ENCODE measurements at regions not wholly inside any gene's neighbourhood (a gene's known extent, or its start where the extent isn't known, plus 50 kb on each side); places are given as distances from the start of the nearest gene placed in this dataset.
"Not testable (repeated sequence)": the region's sequence is repeated elsewhere in the genome, so short reads cannot be mapped to it uniquely, and the experiment has no call there.

DNA sequence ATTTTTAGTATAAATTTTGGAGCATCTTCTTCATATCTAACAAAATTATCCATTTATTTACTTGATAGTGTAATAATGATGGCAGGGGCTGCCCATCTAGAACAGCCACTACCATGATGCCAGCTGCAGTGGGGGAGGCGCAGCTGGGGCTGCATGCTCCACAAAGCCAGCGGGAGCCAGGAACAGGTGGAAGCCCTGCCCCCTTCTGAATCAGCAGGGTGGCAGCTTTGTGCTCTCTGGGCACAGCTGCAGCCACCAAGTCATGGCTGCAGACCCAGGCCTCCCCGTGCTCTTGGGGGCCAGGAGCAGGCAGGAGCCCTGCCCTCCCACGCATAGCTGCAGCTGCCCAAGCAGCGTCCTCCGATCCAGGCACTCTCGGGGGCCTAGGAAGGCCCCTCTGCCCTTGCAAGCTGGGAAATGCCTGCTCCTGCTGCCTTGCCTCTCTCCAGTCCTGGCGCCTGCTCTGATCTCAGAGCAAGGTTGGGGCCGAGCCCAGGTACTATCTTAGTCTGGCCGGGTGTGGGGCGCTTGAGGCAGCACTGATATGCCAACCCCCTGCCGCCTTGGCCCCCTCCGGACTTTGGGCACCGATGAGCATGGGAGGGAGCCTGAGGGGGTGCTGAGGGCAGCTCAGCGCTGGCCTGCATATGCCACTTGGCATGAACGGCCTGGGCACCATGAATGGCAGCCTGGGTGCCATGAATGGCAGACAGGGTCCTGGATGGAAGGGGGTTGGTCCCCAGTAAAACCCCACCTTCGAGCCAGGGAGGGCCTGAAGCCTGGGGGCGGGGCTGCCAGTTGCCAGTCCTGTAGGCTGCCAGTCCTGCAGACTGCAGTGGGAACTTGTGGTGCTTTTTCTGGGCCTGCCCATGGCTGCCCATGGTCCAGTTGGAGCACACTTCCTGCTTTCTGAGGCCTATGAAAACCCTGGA, 1110.8 kb upstream of the POT1 start:
- intact Hi-C loops (cut with DNase I): no loop called here
- no peak for DNase-seq
- ATAC-seq (ENCODE audit: poor library complexity): no peak

DNA sequence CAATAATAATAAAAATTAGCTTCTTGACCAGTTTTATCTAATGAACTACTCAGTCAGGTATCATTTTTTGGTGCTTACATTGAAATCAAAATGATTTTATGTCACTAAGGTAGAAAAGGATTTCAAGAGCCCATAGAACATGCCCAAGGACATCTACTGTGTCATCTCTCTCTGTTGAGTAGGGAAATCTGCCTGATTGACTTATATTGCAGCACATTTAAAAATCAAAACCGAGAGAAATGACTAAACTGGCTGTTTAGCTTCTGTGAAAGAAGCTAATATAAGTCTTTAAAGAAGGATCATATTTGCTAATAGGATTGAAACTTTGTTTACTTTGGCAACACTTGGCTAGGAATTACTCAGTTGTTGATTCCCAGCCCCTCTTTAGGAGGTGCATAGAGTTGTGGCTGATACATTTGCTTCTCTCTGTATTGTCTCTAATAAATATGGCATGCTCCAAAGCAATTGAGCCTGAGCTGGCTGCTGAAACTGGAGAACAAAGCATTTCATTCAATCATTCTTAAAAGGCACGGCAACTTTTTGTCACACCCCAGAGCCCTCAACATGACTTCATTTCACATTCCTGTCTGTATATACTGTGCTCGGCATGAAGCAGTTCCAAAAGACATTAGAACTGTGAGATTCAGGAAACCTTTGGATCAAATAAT, 1096.9 kb upstream of the POT1 start:
- ATAC-seq (ENCODE audit: poor library complexity): no peak
- intact Hi-C loops (cut with DNase I): no loop called here

DNA sequence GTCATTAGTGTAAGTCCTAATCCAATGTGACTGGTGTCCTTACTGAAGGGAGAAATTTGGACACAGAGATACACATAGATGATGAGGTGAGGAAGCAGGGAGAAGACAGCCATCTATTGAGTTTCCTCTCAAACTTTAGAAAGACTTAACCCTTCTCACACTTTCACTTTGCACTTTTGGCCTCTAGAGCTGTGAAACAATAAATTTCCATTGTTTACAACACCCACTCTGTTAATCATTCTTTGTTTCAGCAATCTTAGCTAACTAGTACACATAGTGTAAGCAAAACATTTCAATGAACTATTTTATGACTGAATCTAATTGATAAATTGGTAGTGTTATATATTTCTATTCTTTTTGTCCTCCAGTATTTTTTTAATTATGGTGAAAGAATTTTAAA, 1092.8 kb upstream of the POT1 start:
- intact Hi-C loops (cut with DNase I): no loop called here
- ATAC-seq (ENCODE audit: poor library complexity) (no peak), DNase-seq (no peak)

More for the DNA sequence above, 1096.9 kb upstream of the POT1 start:
- no peak for DNase-seq

DNA sequence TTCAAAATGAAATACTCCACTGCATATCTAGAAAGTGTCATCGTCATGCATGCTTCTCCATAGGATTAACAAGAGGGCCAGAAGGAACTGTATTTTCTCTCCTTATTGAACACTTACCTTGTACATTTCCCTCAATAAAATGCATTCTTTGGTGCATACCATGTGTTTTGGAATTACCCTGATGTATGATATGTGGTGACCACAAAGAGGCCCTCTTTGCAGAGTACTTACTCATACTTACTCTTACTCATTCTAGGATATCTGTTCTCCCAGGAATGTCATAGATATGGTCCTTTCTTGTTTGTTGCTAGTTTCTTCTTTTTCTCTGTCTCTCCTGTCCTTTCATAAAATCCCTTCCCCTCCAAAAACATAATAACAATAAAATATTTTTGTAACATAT, 1087.1 kb upstream of the POT1 start:
- intact Hi-C loops (cut with DNase I): no loop called here
- DNase-seq: no peak
- ATAC-seq (ENCODE audit: poor library complexity): no peak

DNA sequence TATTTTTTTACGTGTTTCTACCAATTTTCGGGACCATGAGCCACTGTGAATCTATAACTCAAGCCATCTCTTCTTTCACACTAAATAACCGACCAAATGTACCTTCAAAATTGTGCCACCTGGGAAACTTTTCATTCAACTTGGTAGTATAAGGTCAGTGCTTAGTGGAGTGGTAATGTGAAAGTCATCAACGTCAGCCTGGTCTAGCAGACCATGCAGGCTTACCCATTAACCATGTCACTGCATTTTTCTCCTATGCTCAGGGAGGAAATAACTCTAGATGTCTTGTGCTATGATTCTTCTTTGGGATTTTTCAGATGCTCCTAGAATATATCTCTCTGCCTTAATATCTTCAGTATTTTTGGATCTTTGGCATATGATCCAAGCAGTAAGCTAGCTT, 1075.4 kb upstream of the POT1 start:
- ATAC-seq (ENCODE audit: poor library complexity) (no peak), DNase-seq (no peak)
- intact Hi-C loops (cut with DNase I): no loop called here

DNA sequence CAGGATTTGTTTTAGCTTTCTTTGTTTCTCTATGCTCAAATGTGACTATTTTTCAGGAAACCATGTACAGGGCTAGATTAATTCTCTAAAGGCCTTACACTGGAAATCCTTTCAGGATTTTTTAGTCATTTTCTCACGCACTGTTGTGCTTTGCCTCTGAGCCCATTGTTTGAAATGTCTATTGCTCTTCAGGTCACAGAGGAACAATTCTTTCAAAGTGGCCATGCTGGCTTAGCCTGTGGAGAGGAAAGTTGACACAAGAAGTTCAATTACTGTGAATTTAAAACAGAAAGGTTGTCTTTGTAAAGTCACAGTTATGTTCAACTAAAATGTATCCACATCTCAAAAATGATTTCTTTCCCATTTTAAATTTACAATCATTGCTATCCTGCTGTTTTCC, 1071.7 kb upstream of the POT1 start:
- intact Hi-C loops (cut with DNase I): no loop called here
- no peak for DNase-seq
- no peak for ATAC-seq (ENCODE audit: poor library complexity)

DNA sequence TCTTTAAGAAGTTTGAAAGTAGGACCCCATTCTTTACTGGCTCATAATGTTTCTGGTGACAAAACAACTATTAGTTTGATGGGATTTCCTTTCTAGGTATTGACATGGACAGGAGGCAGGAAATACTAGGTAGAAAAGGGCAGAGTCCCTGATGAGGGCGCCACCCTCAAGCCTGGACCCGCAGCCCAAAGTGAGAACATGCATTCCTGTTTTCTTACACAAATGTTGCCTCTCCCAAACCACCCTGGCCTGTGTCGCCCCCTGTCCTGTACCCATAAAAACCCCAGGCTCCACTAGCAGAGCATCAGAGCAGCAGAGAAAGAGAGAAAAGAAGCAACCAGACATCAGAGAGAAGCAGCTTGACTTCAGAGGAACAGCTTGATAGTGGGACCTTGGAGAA, 1055.2 kb upstream of the POT1 start:
- intact Hi-C loops (cut with DNase I): no loop called here
- DNase-seq (no peak), ATAC-seq (ENCODE audit: poor library complexity) (no peak)

DNA sequence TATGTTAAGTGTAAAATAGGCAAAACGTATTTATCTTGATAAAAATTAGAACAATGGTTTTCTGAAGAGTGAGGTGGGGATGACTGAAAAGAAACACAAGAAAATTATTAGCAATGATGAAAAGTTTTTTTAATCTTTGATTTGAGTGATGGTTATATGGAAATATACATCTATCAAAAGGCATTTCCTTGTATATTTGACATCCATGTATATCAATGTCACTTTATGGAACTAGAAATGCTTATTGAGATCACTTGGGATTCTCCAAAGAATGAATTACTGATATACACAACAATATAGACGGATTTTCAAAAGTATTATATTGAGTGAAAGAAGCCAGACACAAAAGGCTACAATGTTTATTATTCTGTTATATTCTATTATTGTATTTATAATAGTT, 1042.0 kb upstream of the POT1 start:
- ATAC-seq (ENCODE audit: poor library complexity) (no peak), DNase-seq (no peak)
- intact Hi-C loops (cut with DNase I): no loop called here

DNA sequence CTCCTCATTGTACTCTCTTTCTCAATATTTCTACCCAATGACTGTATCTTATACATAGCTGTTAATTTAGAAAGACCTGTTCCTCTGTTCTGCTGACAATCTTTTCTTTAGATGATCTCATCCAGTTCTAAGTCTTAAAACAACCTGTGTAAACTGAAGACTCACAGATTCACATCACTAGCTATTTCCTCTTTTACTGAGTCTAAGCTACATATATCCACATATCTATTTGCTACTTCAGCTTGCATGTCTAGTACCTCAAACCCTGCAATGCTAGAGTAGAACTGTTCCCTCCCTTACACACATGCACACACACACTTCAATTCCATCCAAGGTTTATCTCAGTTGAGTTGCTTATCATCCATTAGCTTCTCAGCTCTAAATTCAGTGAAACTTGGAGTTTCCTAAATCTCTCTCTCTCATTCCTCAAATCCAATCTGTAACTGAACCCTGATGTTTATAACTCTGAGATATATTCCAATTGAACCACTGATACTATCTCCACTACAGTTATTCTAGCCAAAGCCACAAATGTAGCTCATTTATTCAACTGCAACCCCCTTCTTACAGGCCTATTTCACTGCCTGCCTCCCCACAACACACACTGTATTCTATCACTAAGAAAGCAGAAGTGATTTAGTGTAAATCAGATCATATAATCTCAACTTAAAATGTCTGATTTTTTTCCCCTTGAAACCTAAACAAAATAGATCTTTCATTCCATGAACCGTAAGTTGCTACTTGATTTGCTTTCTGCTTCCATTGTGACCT, 1036.8 kb upstream of the POT1 start:
- DNase-seq (no peak), ATAC-seq (ENCODE audit: poor library complexity) (no peak)
- intact Hi-C loops (cut with DNase I): no loop called here

DNA sequence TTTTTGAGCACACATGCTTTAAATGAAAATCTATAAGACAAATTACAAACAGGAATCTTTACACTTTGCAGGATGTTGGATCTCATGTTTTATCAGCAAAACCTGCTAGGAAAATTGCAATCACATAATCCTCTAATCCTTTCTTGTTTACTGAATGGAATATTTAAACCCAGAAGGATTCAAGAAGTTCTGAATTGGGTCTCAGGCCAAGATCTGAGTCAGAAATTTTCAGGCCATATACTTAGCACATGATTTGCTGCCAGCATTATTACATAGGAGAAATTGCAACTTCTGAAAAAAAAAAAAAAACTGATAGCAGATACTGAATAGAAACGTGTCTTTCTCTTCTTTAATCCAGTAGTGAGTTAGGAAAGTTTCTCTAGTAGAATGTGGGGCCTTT, 1005.3 kb upstream of the POT1 start:
- DNase-seq (no peak), ATAC-seq (ENCODE audit: poor library complexity) (no peak)
- intact Hi-C loops (cut with DNase I): no loop called here

DNA sequence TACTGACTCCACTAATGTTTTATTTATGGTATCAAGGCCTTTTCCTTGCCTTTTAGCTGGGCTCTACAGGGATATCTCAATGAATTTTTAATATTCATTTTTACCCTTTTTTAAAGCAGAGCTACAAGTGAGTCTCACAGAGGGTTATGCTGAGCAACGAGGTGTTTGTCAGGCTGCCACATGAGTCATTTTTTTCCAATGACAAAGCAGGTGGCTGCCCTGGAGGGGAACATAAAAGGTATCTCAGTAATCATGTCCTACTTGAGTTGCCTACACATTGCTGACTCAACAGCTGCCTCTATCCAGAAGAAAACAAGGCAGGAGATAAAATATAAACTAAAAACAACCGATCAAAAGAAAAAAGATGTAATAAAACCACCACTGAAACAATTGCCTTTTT, 1004.9 kb upstream of the POT1 start:
- no peak for DNase-seq
- intact Hi-C loops (cut with DNase I): no loop called here
- ATAC-seq (ENCODE audit: poor library complexity): no peak

DNA sequence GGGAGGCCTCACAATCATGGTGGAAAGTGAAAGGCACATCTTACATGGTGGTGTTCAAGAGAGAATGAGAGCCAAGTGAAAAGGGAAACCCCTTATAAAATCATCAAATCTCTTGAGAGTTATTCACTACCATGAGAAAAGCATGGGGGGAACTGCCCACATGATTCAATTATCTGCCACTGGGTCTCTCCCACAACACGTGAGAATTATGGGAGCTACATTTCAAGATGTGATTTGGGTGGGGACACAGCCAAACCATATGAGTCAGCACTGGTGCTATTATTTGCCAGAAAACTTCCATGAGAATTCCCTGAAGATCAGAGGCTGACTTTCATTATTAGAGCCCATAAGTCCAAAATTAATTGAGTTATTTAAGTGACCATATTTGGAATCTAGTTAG, 1001.2 kb upstream of the POT1 start:
- intact Hi-C loops (cut with DNase I): no loop called here
- ATAC-seq (ENCODE audit: poor library complexity) (no peak), DNase-seq (no peak)

DNA sequence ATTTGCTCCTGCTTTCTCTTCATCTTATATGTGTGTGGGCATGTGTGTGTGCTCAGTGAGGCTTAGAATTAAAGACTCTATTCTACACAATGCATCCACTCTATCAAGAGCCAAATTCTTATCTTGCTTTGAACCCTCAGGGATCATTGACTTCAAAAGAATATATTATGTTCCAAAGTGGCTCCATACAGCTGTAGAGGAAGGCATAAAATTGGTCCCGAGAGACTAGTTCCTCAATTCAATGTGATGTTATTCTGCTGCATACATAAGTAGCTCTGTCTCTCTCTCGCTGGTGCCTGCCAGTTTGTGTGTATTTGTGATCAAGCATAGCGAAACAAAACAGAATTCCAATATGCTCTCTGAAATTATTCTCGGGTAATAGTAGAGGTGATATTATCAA, 997.9 kb upstream of the POT1 start:
- intact Hi-C loops (cut with DNase I): no loop called here
- DNase-seq: no peak
- no peak for ATAC-seq (ENCODE audit: poor library complexity)

DNA sequence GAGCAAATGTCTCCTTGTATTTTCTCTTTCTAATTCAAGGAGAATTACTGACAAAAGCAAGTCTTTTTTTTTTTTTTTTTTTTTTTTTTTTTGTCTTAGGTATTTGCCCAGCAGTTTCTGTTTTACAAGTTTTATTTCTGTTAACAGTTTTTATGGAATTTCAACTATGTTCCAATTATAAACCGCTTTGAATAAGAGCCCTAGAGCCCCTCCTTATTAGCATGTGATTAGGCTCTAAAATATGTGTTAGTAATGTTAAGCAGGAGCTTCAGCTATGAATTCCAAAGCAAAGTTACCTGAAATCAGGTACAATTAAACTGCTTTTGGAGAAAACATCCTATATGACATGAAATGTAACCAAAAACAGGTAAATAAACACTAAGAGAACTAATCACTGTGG, 997.0 kb upstream of the POT1 start:
- no peak for DNase-seq
- no peak for ATAC-seq (ENCODE audit: poor library complexity)
- intact Hi-C loops (cut with DNase I): no loop called here

DNA sequence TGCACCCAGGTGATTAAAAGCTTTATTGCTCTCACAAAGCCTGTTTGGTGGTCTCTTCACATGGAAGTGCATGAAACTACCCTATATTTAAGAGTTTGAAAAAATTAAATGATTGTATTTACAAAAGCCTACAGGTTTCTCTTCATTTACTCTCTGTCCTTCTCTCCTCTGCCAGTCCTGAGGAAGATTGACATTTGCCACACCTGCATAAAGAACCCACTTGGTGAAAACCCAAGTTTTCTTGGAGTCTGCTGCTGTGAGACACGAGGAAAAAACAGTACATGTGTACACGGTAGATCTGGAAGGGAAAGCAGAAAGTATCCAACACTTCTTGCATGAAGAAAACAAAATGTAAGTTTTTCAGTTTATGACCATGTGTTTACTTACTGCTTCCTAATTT, 994.4 kb upstream of the POT1 start:
- ATAC-seq (ENCODE audit: poor library complexity) (no peak), DNase-seq (no peak)
- intact Hi-C loops (cut with DNase I): no loop called here

DNA sequence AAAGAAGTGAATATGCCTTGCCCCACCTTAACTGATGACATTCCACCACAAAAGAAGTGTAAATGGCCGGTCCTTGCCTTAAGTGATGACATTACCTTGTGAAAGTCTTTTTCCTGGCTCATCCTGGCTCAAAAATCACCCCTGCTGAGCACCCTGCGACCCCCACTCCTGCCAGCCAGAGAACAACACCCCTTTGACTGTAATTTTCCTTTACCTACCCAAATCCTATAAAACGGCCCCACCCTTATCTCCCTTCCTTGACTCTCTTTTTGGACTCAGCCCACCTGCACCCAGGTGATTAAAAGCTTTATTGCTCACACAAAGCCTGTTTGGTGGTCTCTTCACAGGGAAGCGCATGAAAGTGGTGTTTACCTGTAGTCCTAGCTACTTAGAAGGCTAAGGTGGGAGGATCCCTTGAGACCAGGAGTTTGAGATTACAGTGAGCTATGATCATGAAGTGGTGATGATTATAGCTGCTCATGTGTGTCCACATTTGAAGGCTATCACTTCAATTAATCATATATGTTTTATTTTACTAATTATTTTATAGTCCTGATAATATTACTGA, 985.8 kb upstream of the POT1 start:
- intact Hi-C loops (cut with DNase I); ATAC-seq (ENCODE audit: poor library complexity); DNase-seq: not testable (repeated sequence)

DNA sequence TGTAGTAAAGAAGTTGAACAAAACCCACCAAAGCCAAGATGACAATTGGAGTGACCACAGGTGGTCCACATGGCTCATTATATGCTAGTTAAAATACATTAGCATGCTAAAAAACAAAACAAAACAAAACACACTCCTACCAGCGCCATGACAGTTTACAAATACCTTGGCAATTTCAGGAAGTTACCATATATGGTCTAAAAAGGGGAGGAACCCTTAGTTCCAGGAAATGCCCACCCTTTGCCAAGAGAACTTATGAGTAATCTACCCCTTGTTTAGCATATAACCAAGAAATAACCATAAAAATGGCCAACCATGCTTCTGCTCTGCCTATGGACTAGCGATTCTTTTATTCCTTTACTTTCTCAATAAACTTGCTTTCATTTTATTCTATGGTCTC, 979.1 kb upstream of the POT1 start:
- intact Hi-C loops (cut with DNase I): no loop called here
- no peak for DNase-seq
- no peak for ATAC-seq (ENCODE audit: poor library complexity)

DNA sequence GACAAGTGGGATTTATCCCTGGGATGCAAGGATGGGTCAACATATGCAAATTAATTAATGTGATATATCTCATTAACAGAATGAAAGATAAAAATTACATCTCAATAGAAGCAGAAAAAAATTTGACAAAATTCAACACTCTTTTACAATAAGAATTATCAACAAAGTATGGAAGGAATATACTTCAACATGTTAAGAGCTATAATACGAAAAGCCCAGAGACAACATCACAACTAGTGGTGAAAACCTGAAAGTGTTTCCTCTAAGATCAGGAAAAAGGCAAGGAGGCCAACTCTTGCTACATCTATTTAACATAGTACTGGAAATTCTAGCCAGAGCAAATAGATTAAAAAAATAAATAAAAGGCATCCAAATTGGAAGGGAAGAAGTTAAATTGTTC, 970.0 kb upstream of the POT1 start:
- no peak for DNase-seq
- ATAC-seq (ENCODE audit: poor library complexity): no peak
- intact Hi-C loops (cut with DNase I): no loop called here

DNA sequence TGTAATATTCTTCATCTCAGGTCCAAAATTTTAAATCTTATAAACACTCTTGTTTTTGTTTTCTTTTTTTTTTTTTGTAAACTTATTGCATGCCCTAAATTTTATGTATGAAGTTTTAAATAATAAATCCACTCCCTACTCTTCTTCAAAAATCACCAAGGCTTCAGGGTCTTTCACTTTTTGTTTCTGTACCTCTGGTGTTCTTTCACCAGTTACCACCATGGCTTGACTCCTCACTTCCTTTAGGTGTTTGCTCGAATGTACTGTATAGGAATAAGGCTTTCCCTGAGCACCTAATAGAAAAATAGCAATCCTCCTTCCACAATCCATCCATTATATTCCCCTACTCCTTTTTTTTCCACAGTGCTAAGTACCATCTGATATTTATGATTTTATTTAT, 962.8 kb upstream of the POT1 start:
- DNase-seq (no peak), ATAC-seq (ENCODE audit: poor library complexity) (no peak)
- intact Hi-C loops (cut with DNase I): no loop called here

Measured in Right ventricle myocardium superior (tissue), 1 donor.